ENCODE measurements at regions not wholly inside any gene's neighbourhood (a gene's known extent, or its start where the extent isn't known, plus 50 kb on each side); places are given as distances from the start of the nearest gene placed in this dataset.
"Not testable (repeated sequence)": the region's sequence is repeated elsewhere in the genome, so short reads cannot be mapped to it uniquely, and the experiment has no call there.

DNA sequence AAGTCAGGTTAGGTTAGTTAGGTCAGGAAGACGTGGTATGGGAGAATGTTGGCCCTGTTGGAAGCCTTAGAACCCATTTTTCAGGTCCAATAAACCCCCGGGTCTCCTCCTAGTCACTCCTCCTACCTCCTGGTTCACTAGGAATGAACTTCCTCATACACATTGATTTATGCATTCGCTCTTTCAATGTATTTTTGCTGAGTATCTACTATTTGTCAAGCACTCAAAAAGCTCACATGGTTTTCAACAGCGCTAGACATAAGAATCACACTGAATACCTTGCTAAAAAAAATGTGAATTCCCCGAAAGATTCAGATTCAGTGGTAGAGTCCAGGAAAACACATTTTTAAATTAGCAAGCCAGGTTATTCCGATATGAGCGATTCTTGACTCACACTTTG, 85.8 kb upstream of the LRRN2 start:
- Histone ChIP-seq H3K4me1 (ENCODE audit: control insufficient read depth in 1 of 2, extremely low read depth in 1 of 2, insufficient read depth in 2 of 2, low read length in 2 of 2) (no peaks in the 10 kb centered on the region), H3K27me3 (replicated peaks in 1 of 2; ENCODE audit: control insufficient read depth in 2 of 2, extremely low read depth in 1 of 2, insufficient read depth in 2 of 2, low read length in 1 of 2) (peaks cover 0 to 13% of the 10 kb centered on the region in 2 experiments), H3K36me3 (ENCODE audit: control insufficient read depth in 2 of 2, extremely low read depth in 1 of 2, insufficient read depth in 1 of 2, low read length in 1 of 2) (no peaks in the 10 kb centered on the region), H3K9me3 (no peaks in the 10 kb centered on the region), H3K27ac (ENCODE audit: low read length) (no peak overlapping the region), H3K4me3 (ENCODE audit: control insufficient read depth in 1 of 2, extremely low read depth in 1 of 2, low read length in 1 of 2) (no peak overlapping the region)
- Mint-ChIP-seq H3K4me3 (no peak overlapping the region), H3K27ac (no peak overlapping the region), H3K4me1 (no peaks in the 10 kb centered on the region), H3K27me3 (peaks cover 6 to 31% of the 10 kb centered on the region in 2 donors), H3K36me3 (no peaks in the 10 kb centered on the region), H3K9me3 (no peaks in the 10 kb centered on the region)
- ATAC-seq (replicated peaks in 1 of 4) (no peak), DNase-seq (no peak)
- ChIA-PET POLR2A (no interaction called here), CTCF (interaction anchor here (0.6 to 1.0 kb wide), 3 partner anchors 8 to 20 kb away, joined by 3 read pairs; no protein-coding TSS in a partner anchor)
- 92% methylated on average over 6 of the region's 7 CpGs for WGBS (ENCODE audit: insufficient coverage)

GRCh38 chr1:204773246-204773645, 87.7 kb upstream of the LRRN2 start:
- ChIA-PET CTCF (no interaction called here), POLR2A (no interaction called here)
- no peaks in the 10 kb centered on the region for H3K4me1 Mint-ChIP-seq
- Histone ChIP-seq H3K4me1 (ENCODE audit: control insufficient read depth in 1 of 2, extremely low read depth in 1 of 2, insufficient read depth in 2 of 2, low read length in 2 of 2) (no peaks in the 10 kb centered on the region), H3K36me3 (ENCODE audit: control insufficient read depth in 2 of 2, extremely low read depth in 1 of 2, insufficient read depth in 1 of 2, low read length in 1 of 2) (no peaks in the 10 kb centered on the region), H3K27ac (ENCODE audit: low read length) (no peak overlapping the region), H3K9me3 (no peaks in the 10 kb centered on the region), H3K27me3 (replicated peaks in 1 of 2; ENCODE audit: control insufficient read depth in 2 of 2, extremely low read depth in 1 of 2, insufficient read depth in 2 of 2, low read length in 1 of 2) (peaks cover 0 to 7% of the 10 kb centered on the region in 2 experiments), H3K4me3 (ENCODE audit: control insufficient read depth in 1 of 2, extremely low read depth in 1 of 2, low read length in 1 of 2) (no peak overlapping the region)
- no peak for ATAC-seq (replicated peaks in 1 of 4)
- no peak overlapping the region for H3K27ac Mint-ChIP-seq
- DNase-seq, result no peak
- no peak overlapping the region for H3K4me3 Mint-ChIP-seq
- H3K36me3 Mint-ChIP-seq, result no peaks in the 10 kb centered on the region
- H3K27me3 Mint-ChIP-seq, result peaks cover 1 to 27% of the 10 kb centered on the region in 2 donors
- H3K9me3 Mint-ChIP-seq, result no peaks in the 10 kb centered on the region
- WGBS (ENCODE audit: insufficient coverage), result 43% methylated on average over 1 of the region's 1 CpG

GRCh38 chr1:204775546-204775945, 90.0 kb upstream of the LRRN2 start:
- Histone ChIP-seq H3K4me3 (ENCODE audit: control insufficient read depth in 1 of 2, extremely low read depth in 1 of 2, low read length in 1 of 2) (no peak overlapping the region), H3K27ac (ENCODE audit: low read length) (no peak overlapping the region), H3K4me1 (ENCODE audit: control insufficient read depth in 1 of 2, extremely low read depth in 1 of 2, insufficient read depth in 2 of 2, low read length in 2 of 2) (no peaks in the 10 kb centered on the region), H3K9me3 (no peaks in the 10 kb centered on the region), H3K36me3 (ENCODE audit: control insufficient read depth in 2 of 2, extremely low read depth in 1 of 2, insufficient read depth in 1 of 2, low read length in 1 of 2) (no peaks in the 10 kb centered on the region), H3K27me3 (replicated peaks in 1 of 2; ENCODE audit: control insufficient read depth in 2 of 2, extremely low read depth in 1 of 2, insufficient read depth in 2 of 2, low read length in 1 of 2) (peaks cover 0 to 12% of the 10 kb centered on the region in 2 experiments)
- DNase-seq (no peak), ATAC-seq (replicated peaks in 1 of 4) (no peak)
- no peaks in the 10 kb centered on the region for H3K9me3 Mint-ChIP-seq
- ChIA-PET CTCF (no interaction called here), POLR2A (no interaction called here)
- 70% methylated on average over 4 of the region's 4 CpGs for WGBS (ENCODE audit: insufficient coverage)
- peaks cover 0 to 14% of the 10 kb centered on the region in 2 donors for H3K27me3 Mint-ChIP-seq
- H3K4me3 Mint-ChIP-seq, result no peak overlapping the region
- H3K27ac Mint-ChIP-seq, result no peak overlapping the region
- H3K4me1 Mint-ChIP-seq, result no peaks in the 10 kb centered on the region
- H3K36me3 Mint-ChIP-seq, result no peaks in the 10 kb centered on the region

DNA sequence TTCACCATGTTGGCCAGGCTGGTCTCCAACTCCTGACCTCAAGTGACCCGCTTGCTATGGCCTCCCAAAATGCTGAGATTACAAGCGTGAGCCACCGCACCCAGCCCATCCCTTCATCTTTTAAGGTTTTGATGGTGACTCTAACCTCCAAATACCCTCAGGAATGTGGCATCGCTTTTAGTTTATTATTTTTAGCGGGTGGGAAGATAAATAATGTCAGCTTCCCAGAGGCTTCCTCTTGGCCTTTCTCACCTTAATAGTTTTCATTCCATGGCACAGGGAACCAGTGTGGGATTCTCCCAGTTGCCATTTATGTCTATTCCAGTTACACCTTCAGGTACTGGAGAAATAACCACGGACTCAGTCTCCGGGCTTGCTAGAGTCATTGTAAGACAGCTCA, 92.1 kb upstream of the LRRN2 start:
- no peaks in the 10 kb centered on the region for H3K4me1 Mint-ChIP-seq
- no peak overlapping the region for H3K4me3 Mint-ChIP-seq
- ATAC-seq (replicated peaks in 1 of 4) (no peak), DNase-seq (no peak)
- WGBS (ENCODE audit: insufficient coverage), result 96% methylated on average over 5 of the region's 7 CpGs
- CTCF ChIA-PET, result no interaction called here
- peaks cover 11 to 20% of the 10 kb centered on the region in 2 donors for H3K27me3 Mint-ChIP-seq
- no peak overlapping the region for H3K27ac Mint-ChIP-seq
- Histone ChIP-seq H3K4me3 (ENCODE audit: control insufficient read depth in 1 of 2, extremely low read depth in 1 of 2, low read length in 1 of 2) (no peak overlapping the region), H3K27me3 (replicated peaks in 1 of 2; ENCODE audit: control insufficient read depth in 2 of 2, extremely low read depth in 1 of 2, insufficient read depth in 2 of 2, low read length in 1 of 2) (peaks cover 0 to 9% of the 10 kb centered on the region in 2 experiments), H3K36me3 (ENCODE audit: control insufficient read depth in 2 of 2, extremely low read depth in 1 of 2, insufficient read depth in 1 of 2, low read length in 1 of 2) (no peaks in the 10 kb centered on the region), H3K27ac (ENCODE audit: low read length) (no peak overlapping the region), H3K9me3 (no peaks in the 10 kb centered on the region), H3K4me1 (ENCODE audit: control insufficient read depth in 1 of 2, extremely low read depth in 1 of 2, insufficient read depth in 2 of 2, low read length in 2 of 2) (no peaks in the 10 kb centered on the region)
- H3K9me3 Mint-ChIP-seq, result no peaks in the 10 kb centered on the region
- no peaks in the 10 kb centered on the region for H3K36me3 Mint-ChIP-seq
- POLR2A ChIA-PET, result no interaction called here

GRCh38 chr1:204780630-204781029, 90.0 kb upstream of the NFASC start:
- DNase-seq, result no peak
- H3K4me3 ChIP-seq (ENCODE audit: control insufficient read depth in 1 of 2, extremely low read depth in 1 of 2, low read length in 1 of 2), result no peak overlapping the region
- H3K36me3 ChIP-seq (ENCODE audit: control insufficient read depth in 2 of 2, extremely low read depth in 1 of 2, insufficient read depth in 1 of 2, low read length in 1 of 2), result no peaks in the 10 kb centered on the region
- ChIA-PET CTCF (interaction anchor here in 1 of 2 donors (2.5 kb wide), 1 partner anchor 11 kb away, joined by 10 read pairs; no protein-coding TSS in a partner anchor), POLR2A (no interaction called here)
- H3K27ac Mint-ChIP-seq, result no peak overlapping the region
- H3K27me3 Mint-ChIP-seq, result peaks cover 12 to 18% of the 10 kb centered on the region in 2 donors
- no peaks in the 10 kb centered on the region for H3K36me3 Mint-ChIP-seq
- H3K9me3 ChIP-seq, result no peaks in the 10 kb centered on the region
- H3K27ac ChIP-seq (ENCODE audit: low read length), result no peak overlapping the region
- H3K27me3 ChIP-seq (replicated peaks in 1 of 2; ENCODE audit: control insufficient read depth in 2 of 2, extremely low read depth in 1 of 2, insufficient read depth in 2 of 2, low read length in 1 of 2), result peaks cover 0 to 7% of the 10 kb centered on the region in 2 experiments
- WGBS (ENCODE audit: insufficient coverage), result 90% methylated on average over 3 of the region's 3 CpGs
- no peaks in the 10 kb centered on the region for H3K9me3 Mint-ChIP-seq
- H3K4me1 ChIP-seq (ENCODE audit: control insufficient read depth in 1 of 2, extremely low read depth in 1 of 2, insufficient read depth in 2 of 2, low read length in 2 of 2), result no peaks in the 10 kb centered on the region
- no peak for ATAC-seq (replicated peaks in 1 of 4)
- no peak overlapping the region for H3K4me3 Mint-ChIP-seq
- H3K4me1 Mint-ChIP-seq, result no peaks in the 10 kb centered on the region

DNA sequence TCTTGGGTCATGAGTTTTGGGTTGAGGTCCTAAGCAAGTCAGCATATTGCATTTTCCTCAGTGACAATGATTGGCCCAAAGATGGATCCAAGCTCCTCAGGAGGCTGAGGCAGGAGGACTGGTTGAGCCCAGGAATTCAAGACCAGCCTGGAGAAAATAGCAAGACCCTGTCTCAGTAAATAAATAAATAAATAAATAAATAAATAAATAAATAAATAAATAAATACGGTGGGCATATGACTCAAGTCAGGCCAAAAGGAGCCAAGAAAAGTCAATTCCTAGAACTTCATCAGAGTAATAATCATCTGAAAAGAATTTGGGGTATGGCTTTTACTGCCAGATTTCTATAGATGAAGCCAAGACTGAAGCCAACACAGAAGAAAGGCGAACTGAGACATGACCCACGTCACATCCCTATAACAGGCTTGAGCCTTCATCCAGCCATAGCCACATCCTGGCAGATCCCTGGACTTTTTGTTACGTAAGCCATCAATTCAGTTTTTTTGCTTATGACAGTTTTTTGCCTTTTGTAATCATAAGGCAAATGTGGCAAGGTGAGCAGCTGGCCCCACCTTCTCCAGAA, 88.5 kb upstream of the NFASC start:
- H3K27ac Mint-ChIP-seq, result no peak overlapping the region
- ATAC-seq (replicated peaks in 1 of 4), result no peak
- H3K4me1 Mint-ChIP-seq, result no peaks in the 10 kb centered on the region
- H3K4me3 ChIP-seq (ENCODE audit: control insufficient read depth in 1 of 2, extremely low read depth in 1 of 2, low read length in 1 of 2), result no peak overlapping the region
- H3K4me3 Mint-ChIP-seq, result no peak overlapping the region
- H3K36me3 ChIP-seq (ENCODE audit: control insufficient read depth in 2 of 2, extremely low read depth in 1 of 2, insufficient read depth in 1 of 2, low read length in 1 of 2), result no peaks in the 10 kb centered on the region
- no peaks in the 10 kb centered on the region for H3K4me1 ChIP-seq (ENCODE audit: control insufficient read depth in 1 of 2, extremely low read depth in 1 of 2, insufficient read depth in 2 of 2, low read length in 2 of 2)
- no peaks in the 10 kb centered on the region for H3K9me3 ChIP-seq
- no peak overlapping the region for H3K27ac ChIP-seq (ENCODE audit: low read length)
- no peaks in the 10 kb centered on the region for H3K9me3 Mint-ChIP-seq
- whole genome bisulfite sequencing (ENCODE audit: insufficient coverage), result 100% methylated on average over 1 of the region's 4 CpGs
- POLR2A ChIA-PET, result no interaction called here
- H3K36me3 Mint-ChIP-seq, result no peaks in the 10 kb centered on the region
- CTCF ChIA-PET, result no interaction called here
- H3K27me3 Mint-ChIP-seq, result peaks cover 22 to 30% of the 10 kb centered on the region in 2 donors
- peaks cover 0 to 8% of the 10 kb centered on the region in 2 experiments for H3K27me3 ChIP-seq (replicated peaks in 1 of 2; ENCODE audit: control insufficient read depth in 2 of 2, extremely low read depth in 1 of 2, insufficient read depth in 2 of 2, low read length in 1 of 2)
- no peak for DNase-seq

DNA sequence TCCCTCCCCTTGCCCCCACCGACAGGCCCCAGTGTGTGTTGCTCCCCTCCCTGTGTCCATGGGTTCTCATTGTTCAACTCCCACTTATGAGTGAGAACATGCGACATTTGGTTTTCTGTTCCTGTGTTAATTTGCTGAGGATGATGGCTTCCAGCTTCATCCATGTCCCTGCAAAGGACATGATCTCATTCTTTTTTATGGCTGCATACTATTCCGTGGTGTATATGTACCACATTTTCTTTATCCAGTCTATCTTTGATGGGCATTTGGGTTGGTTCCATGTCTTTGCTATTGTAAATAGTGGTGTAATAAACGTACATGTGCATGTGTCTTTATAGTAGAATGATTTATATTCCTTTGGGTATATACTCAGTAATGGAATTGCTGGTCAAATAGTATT, 85.6 kb upstream of the NFASC start:
- CTCF ChIA-PET; ATAC-seq (replicated peaks in 1 of 4); H3K27ac ChIP-seq (ENCODE audit: low read length); H3K4me3 ChIP-seq (ENCODE audit: control insufficient read depth in 1 of 2, extremely low read depth in 1 of 2, low read length in 1 of 2); DNase-seq; H3K4me3 Mint-ChIP-seq; POLR2A ChIA-PET; H3K36me3 ChIP-seq (ENCODE audit: control insufficient read depth in 2 of 2, extremely low read depth in 1 of 2, insufficient read depth in 1 of 2, low read length in 1 of 2); H3K9me3 ChIP-seq; H3K4me1 Mint-ChIP-seq; H3K36me3 Mint-ChIP-seq; H3K4me1 ChIP-seq (ENCODE audit: control insufficient read depth in 1 of 2, extremely low read depth in 1 of 2, insufficient read depth in 2 of 2, low read length in 2 of 2); H3K9me3 Mint-ChIP-seq: not testable (repeated sequence)
- peaks cover 0 to 10% of the 10 kb centered on the region in 2 experiments for H3K27me3 ChIP-seq (replicated peaks in 1 of 2; ENCODE audit: control insufficient read depth in 2 of 2, extremely low read depth in 1 of 2, insufficient read depth in 2 of 2, low read length in 1 of 2)
- Mint-ChIP-seq H3K27ac (peak overlapping the region in 1 of 2 donors; percentile 20), H3K27me3 (peaks cover 35 to 43% of the 10 kb centered on the region in 2 donors)
- WGBS (ENCODE audit: insufficient coverage), result no CpG with 5 or more reads among the region's 4 CpGs
